Muscle of leg (tissue), 3 donors: ENCODE measurements at regions not wholly inside any gene's neighbourhood (a gene's known extent, or its start where the extent isn't known, plus 50 kb on each side); places are given as distances from the start of the nearest gene placed in this dataset.
"Not testable (repeated sequence)": the region's sequence is repeated elsewhere in the genome, so short reads cannot be mapped to it uniquely, and the experiment has no call there.

Experiments
- DNase-seq: peaks from one replicate; pipeline ENCODE4 v3.0.0; 2013
- H3K27ac ChIP-seq: one replicate; pipeline ENCODE4 v1.5.1; 2013; ENCODE audit warnings: mild to moderate bottlenecking, low read length, control low read depth
- H3K27me3 ChIP-seq: one replicate; pipeline ENCODE4 v1.6.1; 2013; ENCODE audit warnings: low read length; ENCODE audit not compliant: control insufficient read depth, insufficient read depth
- H3K36me3 ChIP-seq: one replicate; pipeline ENCODE4 v1.6.1; 2013; ENCODE audit warnings: low read length; ENCODE audit not compliant: control insufficient read depth, insufficient read depth
- H3K4me1 ChIP-seq: one replicate; pipeline ENCODE4 v1.6.1; 2013; ENCODE audit warnings: low read length; ENCODE audit not compliant: control insufficient read depth, insufficient read depth
- H3K4me3 ChIP-seq: one replicate; pipeline ENCODE4 v1.5.1; 2013; ENCODE audit warnings: low read length, control low read depth
- H3K9me3 ChIP-seq: replicated peaks from 2 replicates; pipeline ENCODE4 v1.6.1; 2013; ENCODE audit warnings: low read depth, low read length; ENCODE audit not compliant: control insufficient read depth
- WGBS: methylation state at CpG from one replicate; pipeline ENCODE4 v1.1.5; 2013; ENCODE audit warnings: missing lambda C conversion rate; ENCODE audit not compliant: insufficient coverage; 5-methylcytosine and 5-hydroxymethylcytosine counted together

DNA sequence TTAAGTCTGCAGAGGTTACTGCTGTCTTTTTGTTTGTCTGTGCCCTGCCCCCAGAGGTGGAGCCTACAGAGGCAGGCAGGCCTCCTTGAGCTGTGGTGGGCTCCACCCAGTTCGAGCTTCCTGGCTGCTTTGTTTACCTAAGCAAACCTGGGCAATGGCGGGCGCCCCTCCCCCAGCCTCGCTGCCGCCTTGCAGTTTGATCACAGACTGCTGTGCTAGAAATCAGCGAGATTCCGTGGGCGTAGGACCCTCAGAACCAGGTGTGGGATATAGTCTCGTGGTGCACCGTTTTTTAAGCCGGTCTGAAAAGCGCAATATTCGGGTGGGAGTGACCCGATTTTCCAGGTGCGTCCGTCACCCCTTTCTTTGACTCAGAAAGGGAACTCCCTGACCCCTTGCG lies 2146.3 kb upstream of the WWC1 start:
- not testable (repeated sequence) for H3K4me1 ChIP-seq, H3K36me3 ChIP-seq, H3K4me3 ChIP-seq, H3K27ac ChIP-seq, H3K9me3 ChIP-seq, H3K27me3 ChIP-seq, DNase-seq
- 80% methylated on average over 1 of the region's 17 CpGs for WGBS

DNA sequence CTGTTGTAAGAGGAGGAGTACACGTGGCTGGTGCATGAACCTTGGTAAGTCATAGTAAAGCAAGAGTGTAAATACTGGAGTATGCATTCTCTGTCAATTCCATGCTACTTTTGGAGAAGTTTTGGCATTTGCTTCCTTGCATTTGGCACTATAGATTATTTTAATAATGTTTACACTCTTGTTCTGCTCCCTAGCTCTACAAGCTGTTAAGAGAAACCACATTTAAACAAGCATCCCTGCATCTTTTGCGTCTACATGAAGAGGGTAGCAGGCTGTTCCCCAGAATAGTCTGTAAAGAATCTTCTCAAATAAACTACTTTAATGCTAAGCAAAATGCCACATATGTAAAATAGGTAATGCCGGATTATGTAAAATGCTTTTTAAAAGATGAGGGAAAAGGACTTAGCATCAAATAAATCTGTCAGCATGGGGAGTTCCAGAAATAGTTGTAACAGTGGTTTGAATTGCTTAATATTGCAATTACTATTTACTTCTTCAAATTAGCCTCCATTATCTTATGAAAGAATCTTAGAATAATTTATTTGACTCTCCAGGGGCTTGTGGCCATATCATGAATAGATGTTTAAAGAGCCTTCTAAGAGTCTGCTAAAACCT lies 2127.3 kb upstream of the WWC1 start:
- no peak for DNase-seq

DNA sequence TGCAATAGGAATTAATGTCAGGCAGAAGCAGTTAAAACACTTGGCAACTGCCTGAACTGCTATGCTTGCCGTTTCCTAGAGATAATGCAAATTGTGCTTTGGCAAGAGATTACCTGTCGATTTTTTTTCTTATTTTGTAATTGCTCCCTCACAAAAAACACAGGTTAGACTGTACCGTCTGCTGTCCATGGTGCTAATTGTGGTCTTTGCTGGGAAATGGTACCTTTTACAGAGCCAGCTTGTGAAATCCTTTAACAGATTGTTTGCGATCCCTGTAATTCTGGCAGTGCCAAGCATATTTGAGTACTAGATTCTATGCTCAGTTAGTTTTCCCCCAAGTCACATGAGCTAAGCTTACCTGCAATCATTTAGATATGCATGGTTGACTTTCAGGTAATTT lies 2125.8 kb upstream of the WWC1 start:
- H3K27me3 ChIP-seq, result no peaks in the 10 kb centered on the region
- H3K27ac ChIP-seq, result no peak overlapping the region
- H3K4me1 ChIP-seq, result no peaks in the 10 kb centered on the region
- no peak overlapping the region for H3K4me3 ChIP-seq
- 50% methylated on average over 2 of the region's 4 CpGs for WGBS
- peak; percentile 36 for DNase-seq
- no peaks in the 10 kb centered on the region for H3K9me3 ChIP-seq
- no peaks in the 10 kb centered on the region for H3K36me3 ChIP-seq

More for the DNA sequence above, 2127.3 kb upstream of the WWC1 start:
- Histone ChIP-seq H3K9me3 (no peaks in the 10 kb centered on the region), H3K4me3 (no peak overlapping the region), H3K27ac (no peak overlapping the region), H3K36me3 (no peaks in the 10 kb centered on the region), H3K4me1 (no peaks in the 10 kb centered on the region), H3K27me3 (no peaks in the 10 kb centered on the region)
- 60% methylated on average over 1 of the region's 3 CpGs for WGBS

DNA sequence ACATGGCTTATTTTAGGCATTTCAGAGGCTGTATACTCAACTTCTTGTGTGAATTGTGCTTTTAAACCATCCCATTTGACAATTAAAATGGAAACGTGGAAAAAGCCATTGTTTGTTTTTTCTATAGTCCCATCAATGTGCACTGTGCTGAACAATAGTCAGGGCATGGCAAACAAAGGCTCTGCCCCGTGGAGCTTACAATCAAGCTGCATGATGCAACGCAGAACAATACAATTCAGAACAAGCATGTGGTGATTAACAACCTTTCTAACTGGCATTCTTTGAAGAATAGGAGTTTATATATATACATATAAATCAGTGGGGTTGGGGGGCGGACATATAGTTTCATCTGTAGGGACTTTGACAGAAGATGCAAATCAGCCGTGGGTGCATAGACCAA lies 2125.4 kb upstream of the WWC1 start:
- no peaks in the 10 kb centered on the region for H3K27me3 ChIP-seq
- no peak overlapping the region for H3K27ac ChIP-seq
- no peaks in the 10 kb centered on the region for H3K4me1 ChIP-seq
- WGBS, result 60% methylated on average over 1 of the region's 5 CpGs
- no peaks in the 10 kb centered on the region for H3K9me3 ChIP-seq
- DNase-seq, result no peak
- no peaks in the 10 kb centered on the region for H3K36me3 ChIP-seq
- no peak overlapping the region for H3K4me3 ChIP-seq

DNA sequence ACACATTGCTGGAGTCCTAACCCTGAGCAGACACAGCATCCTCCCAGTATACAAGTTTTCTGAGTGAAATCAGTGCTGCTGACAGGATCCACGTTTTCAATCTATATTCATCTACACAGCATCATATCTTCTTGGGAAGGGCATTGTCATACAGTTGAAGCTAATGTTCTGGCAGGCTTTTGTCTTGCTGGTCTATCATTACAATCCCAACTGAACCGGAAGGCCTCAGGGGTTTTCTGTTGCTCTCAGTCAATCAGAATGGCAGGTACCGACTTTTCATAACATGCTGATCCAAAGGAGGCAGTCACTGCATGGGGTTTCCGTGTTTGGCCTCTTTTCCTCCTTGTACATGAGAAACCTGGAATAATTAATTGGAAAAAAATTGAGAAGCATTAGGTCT lies 2118.8 kb upstream of the WWC1 start:
- H3K27ac ChIP-seq, result no peak overlapping the region
- no peak overlapping the region for H3K4me3 ChIP-seq
- H3K4me1 ChIP-seq, result no peaks in the 10 kb centered on the region
- no peak for DNase-seq
- H3K27me3 ChIP-seq, result no peaks in the 10 kb centered on the region
- H3K9me3 ChIP-seq, result no peaks in the 10 kb centered on the region
- H3K36me3 ChIP-seq, result no peaks in the 10 kb centered on the region
- 83% methylated on average over 1 of the region's 4 CpGs for WGBS

DNA sequence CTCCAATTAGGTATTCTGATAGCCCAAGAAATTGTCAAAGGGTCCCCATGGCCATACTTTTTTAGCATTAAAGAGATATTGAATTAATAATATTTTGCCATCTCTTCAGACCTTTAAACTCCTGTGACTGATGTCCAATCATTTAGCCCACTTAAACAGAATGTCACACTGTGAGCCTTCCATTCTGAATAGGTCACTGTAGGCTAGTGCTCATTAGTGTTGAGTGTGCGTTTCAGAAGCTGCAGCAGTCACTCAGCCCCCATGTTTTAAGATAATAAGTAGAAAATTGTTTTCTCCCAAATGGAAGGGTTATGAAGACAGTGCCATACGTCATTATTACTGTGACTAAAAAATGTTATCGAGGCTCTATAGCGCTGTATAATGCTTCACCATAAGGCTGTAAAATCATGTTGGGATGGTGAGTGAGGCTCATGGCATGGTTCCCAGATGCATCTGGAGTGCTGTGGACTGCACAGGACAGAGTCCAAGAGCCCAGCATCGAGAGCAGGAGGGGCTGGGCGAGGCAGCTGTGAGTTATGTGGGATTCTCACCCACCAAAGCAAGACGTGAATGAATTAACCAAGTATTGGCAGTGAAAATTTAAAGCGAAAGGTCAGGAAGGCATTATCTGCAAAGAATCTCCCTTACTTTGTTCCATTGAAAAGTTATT lies 2112.9 kb upstream of the WWC1 start:
- Histone ChIP-seq H3K4me3 (no peak overlapping the region), H3K36me3 (no peaks in the 10 kb centered on the region), H3K4me1 (no peaks in the 10 kb centered on the region), H3K9me3 (no peaks in the 10 kb centered on the region), H3K27me3 (no peaks in the 10 kb centered on the region), H3K27ac (no peak overlapping the region)
- 26% methylated on average over 6 of the region's 8 CpGs for WGBS
- peak; percentile 71 for DNase-seq

DNA sequence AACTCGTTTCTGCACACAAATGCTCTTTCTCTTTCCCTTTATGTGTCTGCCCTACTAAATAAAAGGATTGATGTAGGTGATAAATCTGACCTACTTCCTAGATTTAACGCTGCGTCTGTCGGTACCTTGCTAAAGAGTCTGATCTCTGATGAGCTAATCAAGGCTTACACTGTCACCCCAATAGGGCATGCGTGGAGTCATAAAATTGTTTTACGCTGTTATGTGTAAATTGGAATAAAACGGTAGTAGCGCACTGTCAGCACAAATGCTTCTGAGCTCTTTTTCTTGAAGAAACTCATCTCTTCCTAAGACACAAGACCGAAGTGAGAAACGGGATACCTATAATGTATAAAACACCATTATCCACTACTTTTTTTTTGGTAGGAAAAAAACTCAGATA lies 2106.3 kb upstream of the WWC1 start:
- no CpG with 5 or more reads among the region's 10 CpGs for WGBS
- Histone ChIP-seq H3K27me3 (no peaks in the 10 kb centered on the region), H3K36me3 (no peaks in the 10 kb centered on the region), H3K4me1 (no peaks in the 10 kb centered on the region), H3K4me3 (no peak overlapping the region), H3K9me3 (no peaks in the 10 kb centered on the region), H3K27ac (no peak overlapping the region)
- no peak for DNase-seq

DNA sequence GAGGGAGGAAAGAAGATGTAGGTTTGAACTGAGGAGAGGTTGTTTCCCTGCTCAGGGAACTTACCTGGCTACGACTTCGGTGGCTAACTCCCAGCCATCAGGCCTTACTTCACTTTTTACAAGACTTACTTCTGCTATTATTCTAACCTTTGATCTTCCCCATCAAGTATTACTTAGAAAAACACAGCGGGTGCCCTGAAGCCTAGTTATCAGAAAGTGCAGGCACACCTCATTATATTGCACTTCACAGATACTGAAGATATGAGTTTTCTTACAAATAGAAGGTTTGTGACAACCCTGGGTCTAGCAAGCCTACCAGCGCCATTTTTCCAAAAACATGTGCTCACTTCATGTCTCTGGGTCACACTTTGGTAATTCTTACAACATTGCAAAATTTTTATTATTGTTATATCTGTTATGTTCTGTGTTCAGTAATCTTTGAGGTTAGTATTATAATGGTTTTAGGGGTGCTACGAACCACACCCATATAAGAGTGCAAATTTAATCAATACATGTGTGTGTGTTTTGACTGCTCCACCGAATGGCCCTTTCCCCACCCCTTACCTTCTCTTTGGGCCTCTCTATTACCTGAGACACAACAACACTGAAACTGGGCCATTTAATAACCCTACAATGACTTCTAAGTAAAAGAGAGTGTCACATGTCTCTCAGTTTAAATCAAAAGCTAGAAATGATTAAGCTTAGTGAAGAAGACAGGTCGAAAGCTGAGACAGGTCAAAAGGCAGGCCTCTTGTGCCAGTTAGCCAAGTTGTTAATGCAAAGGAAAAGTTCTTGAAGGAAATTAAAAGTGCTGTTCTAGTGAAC lies 2102.7 kb upstream of the WWC1 start:
- no peak for DNase-seq
- H3K4me1 ChIP-seq, result no peaks in the 10 kb centered on the region
- no peaks in the 10 kb centered on the region for H3K9me3 ChIP-seq
- 93% methylated on average over 1 of the region's 7 CpGs for WGBS
- H3K36me3 ChIP-seq, result no peaks in the 10 kb centered on the region
- H3K27me3 ChIP-seq, result no peaks in the 10 kb centered on the region
- H3K27ac ChIP-seq, result no peak overlapping the region
- H3K4me3 ChIP-seq, result no peak overlapping the region

DNA sequence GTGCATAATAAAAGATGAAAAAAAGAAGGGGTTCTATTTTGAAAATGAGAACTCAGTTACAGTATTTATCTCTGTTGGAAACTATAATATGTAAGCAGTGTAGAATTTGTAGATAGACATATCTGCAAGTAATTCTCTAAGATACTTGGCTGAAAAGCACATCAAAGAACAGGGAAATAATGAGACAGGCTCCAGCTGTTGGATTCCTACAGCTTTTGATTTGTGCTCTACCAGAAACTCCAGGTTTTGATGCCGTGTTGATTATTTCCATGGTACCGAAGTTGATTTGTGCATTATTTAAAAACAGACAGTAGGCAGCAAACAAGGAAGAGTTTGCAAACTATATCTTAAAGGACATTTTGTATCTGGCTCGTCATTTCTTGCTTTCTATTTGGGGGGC lies 2098.7 kb upstream of the WWC1 start:
- no peaks in the 10 kb centered on the region for H3K36me3 ChIP-seq
- H3K27ac ChIP-seq, result no peak overlapping the region
- no peak for DNase-seq
- H3K4me1 ChIP-seq, result no peaks in the 10 kb centered on the region
- no CpG with 5 or more reads among the region's 3 CpGs for WGBS
- H3K9me3 ChIP-seq, result no peaks in the 10 kb centered on the region
- H3K27me3 ChIP-seq, result no peaks in the 10 kb centered on the region
- H3K4me3 ChIP-seq, result no peak overlapping the region

DNA sequence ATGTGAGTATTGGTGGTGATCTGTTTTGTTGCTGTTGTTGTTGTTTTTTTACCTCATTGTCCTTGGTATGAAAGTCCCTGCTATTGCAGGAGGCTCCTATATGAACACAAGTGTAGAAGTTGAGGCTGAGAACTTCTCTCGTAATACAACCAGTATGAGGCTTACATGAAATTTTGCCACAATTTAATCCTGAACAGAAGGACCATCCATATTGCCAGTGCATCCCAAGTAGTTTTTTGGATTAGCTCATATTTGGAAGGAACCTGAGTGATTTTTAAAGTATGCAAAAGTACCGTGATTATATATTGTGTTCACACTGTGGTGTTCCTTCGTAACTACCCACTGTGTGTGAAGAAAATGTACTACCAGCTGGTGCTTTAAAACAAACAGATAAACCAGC lies 2095.5 kb upstream of the WWC1 start:
- no peak overlapping the region for H3K4me3 ChIP-seq
- WGBS, result 100% methylated on average over 1 of the region's 3 CpGs
- no peaks in the 10 kb centered on the region for H3K9me3 ChIP-seq
- H3K4me1 ChIP-seq, result no peaks in the 10 kb centered on the region
- DNase-seq, result no peak
- no peaks in the 10 kb centered on the region for H3K36me3 ChIP-seq
- H3K27me3 ChIP-seq, result no peaks in the 10 kb centered on the region
- no peak overlapping the region for H3K27ac ChIP-seq
